CD8-positive, alpha-beta memory T cell (primary cell): ENCODE measurements at regions not wholly inside any gene's neighbourhood (a gene's known extent, or its start where the extent isn't known, plus 50 kb on each side); places are given as distances from the start of the nearest gene placed in this dataset.

Experiments used
- CTCF ChIA-PET: fragments of 350-600 bp; sonication (Branson Sonifier 250); formaldehyde crosslinking; loops from one replicate; lab custom pipeline; 2021; ENCODE audit warnings: antibody characterized with exemption; lab: Charles Lee
- POLR2A ChIA-PET: fragments of 350-600 bp; sonication (Branson Sonifier 250); formaldehyde crosslinking; loops from one replicate; lab custom pipeline; 2021; ENCODE audit warnings: antibody characterized with exemption; lab: Charles Lee
- DNase-seq, 5 donors: peaks; one replicate each; pipeline versions ENCODE4 v3.0.0 to v3.0.0-alpha.2; 2020 to 2022; ENCODE audit warnings: mixed read lengths in 1 of 5
- H3K27ac ChIP-seq: one replicate; pipeline ENCODE4 v1.7.0; 2013; ENCODE audit warnings: low read depth, mild to moderate bottlenecking, low read length, moderate library complexity
- H3K27me3 ChIP-seq: 2 replicates; pipeline ENCODE4 v1.7.0; 2013; ENCODE audit warnings: low read length, mild to moderate bottlenecking; ENCODE audit not compliant: insufficient read depth, poor library complexity, severe bottlenecking
- H3K36me3 ChIP-seq: 2 replicates; pipeline ENCODE4 v1.7.0; 2013; ENCODE audit warnings: mild to moderate bottlenecking, low read length, moderate library complexity; ENCODE audit not compliant: insufficient read depth
- H3K4me1 ChIP-seq: 2 replicates; pipeline ENCODE4 v1.7.0; 2013; ENCODE audit warnings: mild to moderate bottlenecking, low read length, moderate library complexity; ENCODE audit not compliant: insufficient read depth
- H3K4me3 ChIP-seq: 2 replicates; pipeline ENCODE4 v1.7.0; 2013; ENCODE audit warnings: mild to moderate bottlenecking, low read length
- H3K9me3 ChIP-seq: 2 replicates; pipeline ENCODE4 v1.7.0; 2013; ENCODE audit warnings: mild to moderate bottlenecking, low read length
- H3K27ac Mint-ChIP-seq, 8 donors: one replicate each; pipeline ENCODE4 v1.8.0; 2020 to 2021; ENCODE audit warnings: mixed read lengths in 8 of 8, mild to moderate bottlenecking in 6 of 8, inconsistent platforms in 3 of 8, moderate library complexity in 3 of 8
- H3K27me3 Mint-ChIP-seq, 2 donors: one replicate each; pipeline ENCODE4 v1.8.0; 2020 to 2021; ENCODE audit warnings: mixed read lengths in 2 of 2, mild to moderate bottlenecking in 1 of 2, moderate library complexity in 1 of 2
- H3K36me3 Mint-ChIP-seq, 3 donors: one replicate each; pipeline ENCODE4 v1.8.0; 2020 to 2021; ENCODE audit warnings: mixed read lengths in 3 of 3, inconsistent platforms in 1 of 3, mild to moderate bottlenecking in 1 of 3
- H3K4me1 Mint-ChIP-seq, 3 donors: one replicate each; pipeline ENCODE4 v1.8.0; 2020 to 2021; ENCODE audit warnings: mixed read lengths in 3 of 3, inconsistent platforms in 1 of 3, mild to moderate bottlenecking in 1 of 3
- H3K4me3 Mint-ChIP-seq, 7 donors: one replicate each; pipeline ENCODE4 v1.8.0; 2020 to 2021; ENCODE audit warnings: mixed read lengths in 7 of 7, mild to moderate bottlenecking in 6 of 7, moderate library complexity in 4 of 7, inconsistent platforms in 2 of 7
- H3K9me3 Mint-ChIP-seq, 5 donors: one replicate each; pipeline ENCODE4 v1.8.0; 2020 to 2022; ENCODE audit warnings: mixed read lengths in 5 of 5, mild to moderate bottlenecking in 3 of 5, moderate library complexity in 2 of 5, inconsistent platforms in 1 of 5

GRCh38 chr2:163541943-163542342 is 193.9 kb downstream of the FIGN start:
- Histone ChIP-seq H3K27me3 (no peaks in the 10 kb centered on the region), H3K4me1 (no peaks in the 10 kb centered on the region), H3K4me3 (no peak overlapping the region), H3K27ac (no peak overlapping the region), H3K36me3 (no peaks in the 10 kb centered on the region), H3K9me3 (no peaks in the 10 kb centered on the region)
- ChIA-PET POLR2A (no interaction called here), CTCF (no interaction called here)
- no peak overlapping the region for H3K4me3 Mint-ChIP-seq
- DNase-seq = no peak
- peaks cover 0 to 38% (median 6%) of the 10 kb centered on the region in 5 donors for H3K9me3 Mint-ChIP-seq
- no peaks in the 10 kb centered on the region for H3K27me3 Mint-ChIP-seq
- H3K4me1 Mint-ChIP-seq = no peaks in the 10 kb centered on the region
- H3K36me3 Mint-ChIP-seq = no peaks in the 10 kb centered on the region
- H3K27ac Mint-ChIP-seq = no peak overlapping the region

- H3K4me1 Mint-ChIP-seq = no peaks in the 10 kb centered on the region
- H3K4me1 ChIP-seq = no peaks in the 10 kb centered on the region
- H3K36me3 Mint-ChIP-seq = no peaks in the 10 kb centered on the region
- no peak overlapping the region for H3K4me3 Mint-ChIP-seq
- H3K36me3 ChIP-seq = no peaks in the 10 kb centered on the region
- no peak overlapping the region for H3K4me3 ChIP-seq
- ChIA-PET CTCF (no interaction called here), POLR2A (no interaction called here)
- H3K9me3 ChIP-seq = no peaks in the 10 kb centered on the region
- no peak overlapping the region for H3K27ac Mint-ChIP-seq
- no peaks in the 10 kb centered on the region for H3K27me3 Mint-ChIP-seq
- no peak for DNase-seq
- H3K27ac ChIP-seq = no peak overlapping the region
- H3K27me3 ChIP-seq = no peaks in the 10 kb centered on the region
- H3K9me3 Mint-ChIP-seq = peaks cover 0 to 36% (median 5%) of the 10 kb centered on the region in 5 donors
Observed at GRCh38 chr2:163541495-163541894, 194.3 kb downstream of the FIGN start.

- no peak overlapping the region for H3K4me3 Mint-ChIP-seq
- H3K36me3 Mint-ChIP-seq = no peaks in the 10 kb centered on the region
- ChIA-PET CTCF (no interaction called here), POLR2A (no interaction called here)
- Histone ChIP-seq H3K4me3 (no peak overlapping the region), H3K27ac (no peak overlapping the region), H3K36me3 (no peaks in the 10 kb centered on the region), H3K9me3 (no peaks in the 10 kb centered on the region), H3K4me1 (no peaks in the 10 kb centered on the region), H3K27me3 (no peaks in the 10 kb centered on the region)
- no peak for DNase-seq
- no peaks in the 10 kb centered on the region for H3K4me1 Mint-ChIP-seq
- H3K27ac Mint-ChIP-seq = no peak overlapping the region
- H3K27me3 Mint-ChIP-seq = peaks cover 0 to 2% of the 10 kb centered on the region in 2 donors
- peaks cover 9 to 20% (median 10%) of the 10 kb centered on the region in 5 donors for H3K9me3 Mint-ChIP-seq
Observed at GRCh38 chr2:163528640-163529217, 207.1 kb downstream of the FIGN start.

GRCh38 chr2:163527381-163527780 is 208.4 kb downstream of the FIGN start:
- H3K36me3 ChIP-seq = no peaks in the 10 kb centered on the region
- H3K9me3 ChIP-seq = no peaks in the 10 kb centered on the region
- H3K27ac ChIP-seq = no peak overlapping the region
- Mint-ChIP-seq H3K4me3 (no peak overlapping the region), H3K36me3 (no peaks in the 10 kb centered on the region), H3K4me1 (no peaks in the 10 kb centered on the region), H3K27me3 (peaks cover 0 to 2% of the 10 kb centered on the region in 2 donors), H3K9me3 (peaks cover 9 to 22% (median 15%) of the 10 kb centered on the region in 5 donors), H3K27ac (no peak overlapping the region)
- no peak overlapping the region for H3K4me3 ChIP-seq
- H3K4me1 ChIP-seq = no peaks in the 10 kb centered on the region
- H3K27me3 ChIP-seq = no peaks in the 10 kb centered on the region
- CTCF ChIA-PET = no interaction called here
- DNase-seq = no peak
- POLR2A ChIA-PET = no interaction called here

- no peaks in the 10 kb centered on the region for H3K36me3 ChIP-seq
- Mint-ChIP-seq H3K27me3 (peaks cover 0 to 2% of the 10 kb centered on the region in 2 donors), H3K4me3 (no peak overlapping the region), H3K36me3 (no peaks in the 10 kb centered on the region), H3K27ac (no peak overlapping the region), H3K4me1 (no peaks in the 10 kb centered on the region), H3K9me3 (peaks cover 4 to 41% (median 13%) of the 10 kb centered on the region in 5 donors)
- no peak for DNase-seq
- H3K27me3 ChIP-seq = no peaks in the 10 kb centered on the region
- no peaks in the 10 kb centered on the region for H3K9me3 ChIP-seq
- CTCF ChIA-PET = no interaction called here
- H3K27ac ChIP-seq = no peak overlapping the region
- no peak overlapping the region for H3K4me3 ChIP-seq
- no peaks in the 10 kb centered on the region for H3K4me1 ChIP-seq
- POLR2A ChIA-PET = no interaction called here
Observed at GRCh38 chr2:163518762-163519161, 217.0 kb downstream of the FIGN start.

GRCh38 chr2:163515836-163516235 is 220.0 kb downstream of the FIGN start:
- Histone ChIP-seq H3K4me1 (no peaks in the 10 kb centered on the region), H3K27me3 (no peaks in the 10 kb centered on the region), H3K36me3 (no peaks in the 10 kb centered on the region), H3K9me3 (no peaks in the 10 kb centered on the region), H3K27ac (no peak overlapping the region), H3K4me3 (no peak overlapping the region)
- H3K4me1 Mint-ChIP-seq = no peaks in the 10 kb centered on the region
- peaks cover 7 to 33% (median 9%) of the 10 kb centered on the region in 5 donors for H3K9me3 Mint-ChIP-seq
- no peaks in the 10 kb centered on the region for H3K36me3 Mint-ChIP-seq
- no peak overlapping the region for H3K27ac Mint-ChIP-seq
- H3K27me3 Mint-ChIP-seq = peaks cover 0 to 2% of the 10 kb centered on the region in 2 donors
- H3K4me3 Mint-ChIP-seq = no peak overlapping the region
- DNase-seq = no peak
- POLR2A ChIA-PET = no interaction called here
- CTCF ChIA-PET = no interaction called here

- Mint-ChIP-seq H3K27ac (no peak overlapping the region), H3K4me3 (no peak overlapping the region), H3K9me3 (peaks cover 0 to 31% (median 9%) of the 10 kb centered on the region in 5 donors), H3K4me1 (no peaks in the 10 kb centered on the region), H3K36me3 (no peaks in the 10 kb centered on the region), H3K27me3 (peaks cover 0 to 1% of the 10 kb centered on the region in 2 donors)
- DNase-seq = no peak
- Histone ChIP-seq H3K9me3 (no peaks in the 10 kb centered on the region), H3K4me3 (no peak overlapping the region), H3K4me1 (no peaks in the 10 kb centered on the region), H3K27me3 (no peaks in the 10 kb centered on the region), H3K36me3 (no peaks in the 10 kb centered on the region), H3K27ac (no peak overlapping the region)
- ChIA-PET CTCF (no interaction called here), POLR2A (no interaction called here)
Observed at GRCh38 chr2:163505281-163505680, 230.5 kb downstream of the FIGN start.

GRCh38 chr2:163493359-163494298 is 242.2 kb downstream of the FIGN start:
- DNase-seq = no peak
- H3K27me3 Mint-ChIP-seq = no peaks in the 10 kb centered on the region
- H3K4me3 Mint-ChIP-seq = no peak overlapping the region
- no peaks in the 10 kb centered on the region for H3K4me1 ChIP-seq
- H3K27ac Mint-ChIP-seq = no peak overlapping the region
- no peak overlapping the region for H3K27ac ChIP-seq
- ChIA-PET POLR2A (no interaction called here), CTCF (no interaction called here)
- peaks cover 2 to 14% (median 7%) of the 10 kb centered on the region in 5 donors for H3K9me3 Mint-ChIP-seq
- no peaks in the 10 kb centered on the region for H3K27me3 ChIP-seq
- no peaks in the 10 kb centered on the region for H3K4me1 Mint-ChIP-seq
- H3K36me3 ChIP-seq = no peaks in the 10 kb centered on the region
- H3K4me3 ChIP-seq = no peak overlapping the region
- H3K36me3 Mint-ChIP-seq = no peaks in the 10 kb centered on the region
- H3K9me3 ChIP-seq = no peaks in the 10 kb centered on the region
